NB4 (cell line): ENCODE measurements at regions not wholly inside any gene's neighbourhood (a gene's known extent, or its start where the extent isn't known, plus 50 kb on each side); places are given as distances from the start of the nearest gene placed in this dataset.
"Not testable (repeated sequence)": the region's sequence is repeated elsewhere in the genome, so short reads cannot be mapped to it uniquely, and the experiment has no call there.

Source experiments
- DNase-seq: peaks from one replicate; pipeline ENCODE4 v3.0.0; 2010; ENCODE audit warnings: low read depth
- H3K4me3 ChIP-seq: one replicate; pipeline ENCODE4 v1.5.1; 2011; ENCODE audit warnings: mild to moderate bottlenecking, low read depth, low read length, moderate library complexity
- MAX ChIP-seq: IDR thresholded peaks from 2 replicates; pipeline ENCODE4 v1.6.1; 2011; ENCODE audit warnings: low read depth, low read length
- MYC ChIP-seq: IDR thresholded peaks from 2 replicates; pipeline ENCODE4 v1.6.1; 2011; ENCODE audit warnings: low read depth, low read length
- POLR2A ChIP-seq: IDR thresholded peaks from 2 replicates; pipeline ENCODE4 v1.6.1; 2011; ENCODE audit warnings: mild to moderate bottlenecking; ENCODE audit not compliant: insufficient read length; ENCODE audit errors: extremely low read depth
- TF ChIP-seq, protein P1 (sequence below): IDR thresholded peaks from one replicate; pipeline ENCODE4 v1.5.1; 2012; ENCODE audit warnings: low read depth, low read length

GRCh38 chr5:60479542-60479941 lies 220.4 kb downstream of the DEPDC1B start:
- no peak overlapping the region for H3K4me3 ChIP-seq
- DNase-seq, result no peak
- no peak for TF ChIP-seq MYC
- no peak for TF ChIP-seq MAX

DNA sequence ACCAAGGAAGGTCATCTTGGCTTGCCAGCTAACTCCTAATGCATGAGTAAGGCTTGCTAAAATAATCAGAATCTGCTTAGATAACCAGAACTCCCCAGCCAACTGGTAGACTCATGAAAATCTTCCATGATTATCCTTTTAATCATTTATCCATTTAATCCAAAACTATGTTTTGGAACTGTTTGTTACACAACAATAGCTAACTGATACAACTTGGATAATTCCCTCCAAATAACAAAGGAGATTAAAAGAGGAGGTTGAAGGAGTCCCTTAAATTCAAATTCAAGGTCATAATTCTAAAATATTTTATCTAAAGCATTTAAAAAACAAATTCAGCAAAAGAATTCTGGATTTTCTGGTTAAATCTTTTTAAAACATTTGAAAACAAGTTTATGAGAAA lies 222.1 kb downstream of the DEPDC1B start:
- TF ChIP-seq MYC (no peak), MAX (no peak), POLR2A (no peak)
- no peak overlapping the region for H3K4me3 ChIP-seq
- no peak for DNase-seq

DNA sequence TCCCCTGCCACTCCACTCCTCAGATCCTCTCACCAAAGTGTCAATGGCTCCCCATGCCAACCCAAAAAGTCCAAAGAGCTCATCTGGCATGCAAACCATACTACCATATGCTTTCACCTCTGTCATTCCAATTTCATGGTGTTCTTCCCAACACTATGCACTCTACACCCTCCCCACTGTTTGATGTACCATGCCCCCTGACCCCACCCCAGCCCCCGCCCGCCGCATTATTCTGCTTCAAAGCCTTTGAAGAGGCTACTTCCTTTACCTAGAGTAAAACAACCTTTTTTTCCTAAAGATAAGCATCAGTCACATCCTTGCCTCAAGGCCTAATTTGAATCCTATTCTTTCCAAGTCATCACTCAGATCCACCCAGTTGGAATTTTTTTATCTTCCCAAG lies 226.3 kb downstream of the DEPDC1B start:
- TF ChIP-seq, protein P1, sequence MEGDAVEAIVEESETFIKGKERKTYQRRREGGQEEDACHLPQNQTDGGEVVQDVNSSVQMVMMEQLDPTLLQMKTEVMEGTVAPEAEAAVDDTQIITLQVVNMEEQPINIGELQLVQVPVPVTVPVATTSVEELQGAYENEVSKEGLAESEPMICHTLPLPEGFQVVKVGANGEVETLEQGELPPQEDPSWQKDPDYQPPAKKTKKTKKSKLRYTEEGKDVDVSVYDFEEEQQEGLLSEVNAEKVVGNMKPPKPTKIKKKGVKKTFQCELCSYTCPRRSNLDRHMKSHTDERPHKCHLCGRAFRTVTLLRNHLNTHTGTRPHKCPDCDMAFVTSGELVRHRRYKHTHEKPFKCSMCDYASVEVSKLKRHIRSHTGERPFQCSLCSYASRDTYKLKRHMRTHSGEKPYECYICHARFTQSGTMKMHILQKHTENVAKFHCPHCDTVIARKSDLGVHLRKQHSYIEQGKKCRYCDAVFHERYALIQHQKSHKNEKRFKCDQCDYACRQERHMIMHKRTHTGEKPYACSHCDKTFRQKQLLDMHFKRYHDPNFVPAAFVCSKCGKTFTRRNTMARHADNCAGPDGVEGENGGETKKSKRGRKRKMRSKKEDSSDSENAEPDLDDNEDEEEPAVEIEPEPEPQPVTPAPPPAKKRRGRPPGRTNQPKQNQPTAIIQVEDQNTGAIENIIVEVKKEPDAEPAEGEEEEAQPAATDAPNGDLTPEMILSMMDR, result no peak
- no peak for TF ChIP-seq MYC
- TF ChIP-seq POLR2A, result no peak
- no peak for TF ChIP-seq MAX
- DNase-seq, result no peak
- no peak overlapping the region for H3K4me3 ChIP-seq

GRCh38 chr5:60473027-60473426 lies 226.9 kb downstream of the DEPDC1B start:
- H3K4me3 ChIP-seq, DNase-seq: not testable (repeated sequence)

GRCh38 chr5:60470881-60471280 lies 229.1 kb downstream of the DEPDC1B start:
- DNase-seq, result no peak

DNA sequence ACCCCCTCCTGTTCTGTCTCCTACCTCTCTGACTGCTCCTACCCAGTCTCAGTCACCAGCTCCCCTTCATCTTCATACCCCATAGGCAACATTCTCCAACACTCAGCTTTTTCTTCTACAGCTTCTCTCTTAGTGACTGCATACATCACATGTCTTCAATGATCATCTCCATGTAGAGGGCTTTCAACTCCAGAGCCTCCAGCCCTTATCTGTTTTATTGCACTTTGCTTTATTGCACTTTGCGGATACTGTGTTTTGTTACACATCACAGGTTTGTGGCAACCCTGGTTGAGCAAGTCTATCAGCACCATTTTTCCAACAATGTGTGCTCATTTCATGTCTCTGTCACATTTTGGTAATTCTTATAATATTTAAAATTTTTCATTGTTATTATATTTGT lies 230.7 kb downstream of the DEPDC1B start:
- TF ChIP-seq POLR2A, result no peak
- TF ChIP-seq MAX, result no peak
- no peak for TF ChIP-seq MYC
- TF ChIP-seq, protein P1, result no peak
- DNase-seq, result no peak
- no peak overlapping the region for H3K4me3 ChIP-seq

More at GRCh38 chr5:60470881-60471280, 229.1 kb downstream of the DEPDC1B start:
- TF ChIP-seq MAX (no peak), MYC (no peak), POLR2A (no peak)
- TF ChIP-seq, protein P1, result no peak
- H3K4me3 ChIP-seq, result no peak overlapping the region

GRCh38 chr5:60463179-60463868 lies 236.6 kb downstream of the DEPDC1B start:
- H3K4me3 ChIP-seq, result no peak overlapping the region
- TF ChIP-seq POLR2A, result no peak
- no peak for TF ChIP-seq MAX
- TF ChIP-seq, protein P1, result no peak
- no peak for TF ChIP-seq MYC
- DNase-seq, result no peak
